GM23248 (cell line): ENCODE measurements at regions not wholly inside any gene's neighbourhood (a gene's known extent, or its start where the extent isn't known, plus 50 kb on each side); places are given as distances from the start of the nearest gene placed in this dataset.

Experiments
- EZH2 ChIP-seq: fragments of 200-600 bp; sonication (generic); IDR thresholded peaks from 2 replicates; pipeline ENCODE4 v1.6.1; 2018; ENCODE audit warnings: antibody characterized with exemption, mild to moderate bottlenecking; ENCODE audit not compliant: insufficient read depth, poor library complexity, severe bottlenecking
- EZH2phosphoT487 ChIP-seq: fragments of 200-600 bp; sonication (generic); IDR thresholded peaks from 2 replicates; pipeline ENCODE4 v1.6.1; 2018; ENCODE audit warnings: antibody characterized with exemption, moderate library complexity, mild to moderate bottlenecking, low read depth; ENCODE audit not compliant: insufficient read depth

DNA sequence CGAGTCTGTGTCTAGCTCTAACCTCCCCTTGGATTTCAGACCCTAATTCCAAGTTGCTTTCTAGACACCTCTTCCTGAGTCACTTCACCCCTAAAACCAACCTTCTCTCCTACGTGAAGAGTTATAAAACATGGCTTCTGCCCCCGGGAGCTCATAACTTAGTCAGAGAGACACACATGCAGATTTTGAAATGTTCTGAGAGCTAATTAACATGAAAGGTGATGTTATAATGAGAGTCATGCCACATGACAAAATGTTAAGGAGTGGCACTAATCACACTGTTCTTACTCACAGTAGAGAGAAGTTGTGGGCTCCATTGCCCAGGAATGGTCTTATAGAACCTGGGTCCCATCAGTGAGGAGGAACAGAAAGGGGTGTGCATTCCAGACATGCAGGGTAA lies 117.1 kb downstream of the LRIG2 start:
- TF ChIP-seq EZH2phosphoT487 (no peak), EZH2 (no peak)
